Cardiac fibroblast (primary cell): ENCODE measurements at regions not wholly inside any gene's neighbourhood (a gene's known extent, or its start where the extent isn't known, plus 50 kb on each side); places are given as distances from the start of the nearest gene placed in this dataset.

Experiments
- DNase-seq, 2 donors: peaks; one replicate each; pipeline versions ENCODE4 v3.0.0 to v3.0.0-alpha.2; 2010; ENCODE audit warnings: low read depth in 2 of 2
- H3K4me3 ChIP-seq, 2 donors: replicated peaks in 1 of 2; 1 replicate in 1 of 2; 2 replicates in 1 of 2; pipeline ENCODE4 v1.5.1; 2011; ENCODE audit warnings: low read depth in 2 of 2, low read length in 2 of 2, mild to moderate bottlenecking in 2 of 2, moderate library complexity in 1 of 2
- TF ChIP-seq, protein P1 (sequence below): IDR thresholded peaks from one replicate; pipeline ENCODE4 v1.5.1; 2011; ENCODE audit warnings: low read depth, mild to moderate bottlenecking, low read length, inconsistent platforms

DNA sequence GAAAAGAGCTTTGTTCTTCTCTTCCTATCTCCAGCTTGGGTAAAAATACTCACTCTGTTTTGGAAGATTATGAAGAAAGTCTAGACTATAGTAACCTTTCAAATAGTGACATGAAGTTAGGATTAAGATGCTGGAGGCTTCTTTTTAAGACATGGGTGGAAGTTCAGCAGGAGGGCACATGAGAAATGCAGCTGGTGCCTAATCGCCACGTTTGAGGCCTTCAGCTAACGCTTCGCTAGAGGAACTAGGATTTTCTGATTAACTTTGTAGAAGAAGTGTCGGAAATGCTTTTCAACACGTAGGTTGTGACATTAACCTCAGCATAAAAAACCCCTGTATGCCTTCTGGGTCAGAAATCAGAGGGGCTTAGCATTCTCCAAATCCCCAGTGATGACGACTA is 348.1 kb upstream of the MAP3K7 start:
- H3K4me3 ChIP-seq: no peak overlapping the region
- TF ChIP-seq, protein P1, sequence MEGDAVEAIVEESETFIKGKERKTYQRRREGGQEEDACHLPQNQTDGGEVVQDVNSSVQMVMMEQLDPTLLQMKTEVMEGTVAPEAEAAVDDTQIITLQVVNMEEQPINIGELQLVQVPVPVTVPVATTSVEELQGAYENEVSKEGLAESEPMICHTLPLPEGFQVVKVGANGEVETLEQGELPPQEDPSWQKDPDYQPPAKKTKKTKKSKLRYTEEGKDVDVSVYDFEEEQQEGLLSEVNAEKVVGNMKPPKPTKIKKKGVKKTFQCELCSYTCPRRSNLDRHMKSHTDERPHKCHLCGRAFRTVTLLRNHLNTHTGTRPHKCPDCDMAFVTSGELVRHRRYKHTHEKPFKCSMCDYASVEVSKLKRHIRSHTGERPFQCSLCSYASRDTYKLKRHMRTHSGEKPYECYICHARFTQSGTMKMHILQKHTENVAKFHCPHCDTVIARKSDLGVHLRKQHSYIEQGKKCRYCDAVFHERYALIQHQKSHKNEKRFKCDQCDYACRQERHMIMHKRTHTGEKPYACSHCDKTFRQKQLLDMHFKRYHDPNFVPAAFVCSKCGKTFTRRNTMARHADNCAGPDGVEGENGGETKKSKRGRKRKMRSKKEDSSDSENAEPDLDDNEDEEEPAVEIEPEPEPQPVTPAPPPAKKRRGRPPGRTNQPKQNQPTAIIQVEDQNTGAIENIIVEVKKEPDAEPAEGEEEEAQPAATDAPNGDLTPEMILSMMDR: no peak
- no peak for DNase-seq

DNA sequence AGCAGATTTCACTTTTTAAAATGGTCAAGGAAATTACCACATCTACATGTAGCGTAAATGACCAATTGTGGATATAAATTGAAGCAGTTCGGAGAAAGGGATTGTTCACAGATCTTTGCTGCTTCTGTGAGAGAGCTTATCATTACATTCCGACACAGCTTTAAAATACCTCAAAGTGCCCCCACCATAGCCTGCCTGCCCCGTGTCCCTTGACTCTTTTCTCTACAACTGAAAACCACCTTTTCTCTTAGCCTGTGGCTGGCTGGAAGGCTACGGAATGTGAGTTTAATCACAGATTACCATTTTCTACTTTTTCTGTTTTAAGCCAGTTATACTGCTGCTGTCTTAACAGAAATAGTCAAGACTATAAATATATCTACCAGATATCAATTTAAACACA is 347.2 kb upstream of the MAP3K7 start:
- no peak overlapping the region for H3K4me3 ChIP-seq
- TF ChIP-seq, protein P1: no peak
- no peak for DNase-seq

DNA sequence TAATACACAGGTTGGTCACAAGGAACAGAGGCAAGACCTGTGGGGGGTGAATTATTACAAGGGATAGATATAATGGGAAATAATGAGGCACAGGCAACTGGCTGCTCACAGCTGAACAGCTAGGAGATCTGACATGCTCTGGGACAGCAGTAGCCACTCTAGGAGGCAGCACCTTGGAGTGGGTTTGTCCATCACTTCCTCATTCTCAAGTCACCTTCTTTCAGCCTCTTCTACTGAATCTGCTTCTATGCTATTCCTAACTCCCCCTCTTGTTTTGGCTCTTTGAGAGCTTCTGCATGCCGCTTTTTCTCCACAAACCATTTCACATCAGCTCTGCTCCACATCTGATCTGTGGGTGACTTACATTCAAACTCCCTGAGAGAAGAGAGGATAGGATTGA is 345.5 kb upstream of the MAP3K7 start:
- TF ChIP-seq, protein P1: no peak
- H3K4me3 ChIP-seq: no peak overlapping the region
- no peak for DNase-seq

- TF ChIP-seq, protein P1: no peak
- H3K4me3 ChIP-seq: no peak overlapping the region
- no peak for DNase-seq
Observed at GRCh38 chr6:90928051-90928450, 341.2 kb upstream of the MAP3K7 start.

GRCh38 chr6:90925726-90926125 is 338.9 kb upstream of the MAP3K7 start:
- TF ChIP-seq, protein P1: no peak
- no peak overlapping the region for H3K4me3 ChIP-seq
- DNase-seq: no peak

- TF ChIP-seq, protein P1: no peak
- no peak for DNase-seq
- no peak overlapping the region for H3K4me3 ChIP-seq
Observed at GRCh38 chr6:90922325-90922724, 335.5 kb upstream of the MAP3K7 start.

GRCh38 chr6:90918361-90918760 is 331.5 kb upstream of the MAP3K7 start:
- TF ChIP-seq, protein P1: no peak
- H3K4me3 ChIP-seq: no peak overlapping the region
- no peak for DNase-seq
